Calu3 (cell line): ENCODE measurements at regions not wholly inside any gene's neighbourhood (a gene's known extent, or its start where the extent isn't known, plus 50 kb on each side); places are given as distances from the start of the nearest gene placed in this dataset.

Experiments used
- BruUV-seq: library from RNA; stranded (reverse); fragments of 400-500 nt; replicated peaks from 2 replicates; lab custom pipeline; 2021; lab: Mats Ljungman, UMichigan
- CTCF ChIA-PET: fragments of 300-600 bp; sonication (Branson Sonifier 250); formaldehyde crosslinking; loops from one replicate; lab custom pipeline; 2022; ENCODE audit warnings: antibody characterized with exemption; lab: Charles Lee
- DNase-seq: peaks from one replicate; pipeline ENCODE4 v3.0.0; 2022
- H3K27ac Mint-ChIP-seq: one replicate; pipeline ENCODE4 v1.8.0; 2022; ENCODE audit warnings: mixed read lengths; ENCODE audit not compliant: unreplicated experiment
- H3K27me3 Mint-ChIP-seq: one replicate; pipeline ENCODE4 v1.8.0; 2022; ENCODE audit warnings: mixed read lengths; ENCODE audit not compliant: unreplicated experiment
- H3K36me3 Mint-ChIP-seq: one replicate; pipeline ENCODE4 v1.8.0; 2022; ENCODE audit warnings: mild to moderate bottlenecking, moderate library complexity, mixed read lengths; ENCODE audit not compliant: insufficient read depth, unreplicated experiment
- H3K4me1 Mint-ChIP-seq: one replicate; pipeline ENCODE4 v1.8.0; 2022; ENCODE audit warnings: mild to moderate bottlenecking, low read depth, mixed read lengths; ENCODE audit not compliant: unreplicated experiment
- H3K4me3 Mint-ChIP-seq: one replicate; pipeline ENCODE4 v1.8.0; 2022; ENCODE audit warnings: mild to moderate bottlenecking, low read depth, moderate library complexity, mixed read lengths; ENCODE audit not compliant: unreplicated experiment
- H3K9me3 Mint-ChIP-seq: one replicate; pipeline ENCODE4 v1.8.0; 2022; ENCODE audit warnings: low read depth, mixed read lengths; ENCODE audit not compliant: unreplicated experiment
- intact Hi-C: fragments of 100-400 bp; cut with micrococcal nuclease; formaldehyde crosslinking; loops from one replicate; pipeline ENCODE4 v1.10.0; 2022; ENCODE audit not compliant: unreplicated experiment
- TF ChIP-seq, protein P1 (sequence below): fragments of 200-600 bp; IDR thresholded peaks from one replicate; pipeline ENCODE4 v1.8.0; 2022; ENCODE audit warnings: antibody characterized with exemption; ENCODE audit not compliant: unreplicated experiment

DNA sequence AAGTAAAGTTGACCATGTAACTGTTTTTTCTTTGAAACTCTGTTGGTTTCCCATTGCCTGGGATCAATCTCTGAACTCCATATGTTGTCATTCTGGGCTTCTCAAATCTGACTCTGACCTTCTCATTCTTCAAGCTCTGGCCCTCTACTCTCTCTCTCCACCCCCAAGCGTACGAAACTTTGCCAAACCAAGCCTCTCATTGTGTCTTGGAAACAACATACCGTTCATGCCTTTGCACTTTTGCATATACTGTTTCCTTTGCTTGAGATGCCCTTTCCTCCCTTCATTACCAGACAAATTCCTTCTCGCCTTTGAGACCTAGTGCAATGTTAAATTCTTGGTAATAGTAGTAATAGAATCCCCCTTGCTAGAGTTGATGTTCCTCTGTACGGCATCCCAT, 113.7 kb downstream of the OLFM4 start:
- no peak overlapping the region for H3K27ac Mint-ChIP-seq
- TF ChIP-seq, protein P1, sequence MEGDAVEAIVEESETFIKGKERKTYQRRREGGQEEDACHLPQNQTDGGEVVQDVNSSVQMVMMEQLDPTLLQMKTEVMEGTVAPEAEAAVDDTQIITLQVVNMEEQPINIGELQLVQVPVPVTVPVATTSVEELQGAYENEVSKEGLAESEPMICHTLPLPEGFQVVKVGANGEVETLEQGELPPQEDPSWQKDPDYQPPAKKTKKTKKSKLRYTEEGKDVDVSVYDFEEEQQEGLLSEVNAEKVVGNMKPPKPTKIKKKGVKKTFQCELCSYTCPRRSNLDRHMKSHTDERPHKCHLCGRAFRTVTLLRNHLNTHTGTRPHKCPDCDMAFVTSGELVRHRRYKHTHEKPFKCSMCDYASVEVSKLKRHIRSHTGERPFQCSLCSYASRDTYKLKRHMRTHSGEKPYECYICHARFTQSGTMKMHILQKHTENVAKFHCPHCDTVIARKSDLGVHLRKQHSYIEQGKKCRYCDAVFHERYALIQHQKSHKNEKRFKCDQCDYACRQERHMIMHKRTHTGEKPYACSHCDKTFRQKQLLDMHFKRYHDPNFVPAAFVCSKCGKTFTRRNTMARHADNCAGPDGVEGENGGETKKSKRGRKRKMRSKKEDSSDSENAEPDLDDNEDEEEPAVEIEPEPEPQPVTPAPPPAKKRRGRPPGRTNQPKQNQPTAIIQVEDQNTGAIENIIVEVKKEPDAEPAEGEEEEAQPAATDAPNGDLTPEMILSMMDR = no peak
- no peak overlapping the region for H3K4me3 Mint-ChIP-seq
- H3K27me3 Mint-ChIP-seq = no peaks in the 10 kb centered on the region
- no TSS peak for BruUV-seq
- DNase-seq = no peak
- peaks cover 5% of the 10 kb centered on the region for H3K9me3 Mint-ChIP-seq
- CTCF ChIA-PET = no interaction called here
- no peaks in the 10 kb centered on the region for H3K4me1 Mint-ChIP-seq
- no peaks in the 10 kb centered on the region for H3K36me3 Mint-ChIP-seq
- intact Hi-C loops = no loop called here

DNA sequence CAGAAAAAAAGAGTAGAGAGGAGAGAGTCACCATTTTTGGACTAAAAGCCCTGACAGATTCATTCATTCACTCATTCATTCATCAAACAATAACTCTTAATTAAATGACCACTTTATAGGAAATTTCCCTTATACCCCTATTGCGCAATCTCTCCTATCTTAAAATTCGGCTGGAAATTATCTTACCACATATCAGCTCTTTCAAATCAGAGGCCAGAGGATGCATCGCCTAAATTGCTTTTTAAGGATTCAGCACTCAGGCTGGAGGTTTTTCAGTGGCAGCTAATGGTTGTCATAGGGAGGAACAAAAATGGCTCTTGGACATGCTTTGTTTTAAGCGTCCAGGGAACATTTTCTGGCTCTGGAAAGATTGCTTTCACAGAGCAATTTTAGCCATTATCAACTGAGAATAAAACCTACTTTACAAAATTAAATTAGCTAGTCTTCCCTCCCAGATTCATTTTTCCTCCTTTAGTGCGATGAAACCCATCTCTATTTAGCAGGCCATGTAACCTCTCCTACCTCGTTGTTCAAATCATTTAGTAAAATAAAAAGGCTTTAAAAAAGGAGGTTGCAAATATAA, 115.2 kb downstream of the OLFM4 start:
- H3K27ac Mint-ChIP-seq = no peak overlapping the region
- CTCF ChIA-PET = no interaction called here

DNA sequence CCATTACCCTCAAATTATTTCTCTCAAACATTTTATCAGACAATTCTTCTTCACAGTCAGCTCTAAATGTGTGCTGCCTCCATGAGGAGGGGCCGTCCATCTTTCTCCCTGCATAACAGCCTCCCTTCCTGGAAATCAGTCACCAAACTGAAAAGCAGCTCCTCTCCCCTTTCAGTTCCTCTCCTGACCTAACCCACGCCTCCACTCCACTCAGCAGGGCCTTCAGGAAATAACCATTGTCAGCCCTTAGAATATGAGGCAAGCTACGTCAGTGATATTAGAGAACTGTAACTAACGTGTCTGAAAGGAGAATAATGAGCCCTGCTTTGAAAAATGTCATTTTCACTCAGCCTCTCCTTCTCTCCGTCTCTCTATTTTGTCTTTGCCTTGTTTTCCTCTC, 116.2 kb downstream of the OLFM4 start:
- CTCF ChIA-PET = interaction anchor here (0.7 kb wide), 1 partner anchor 63 kb away, joined by 4 read pairs; no protein-coding TSS in a partner anchor
- no peak overlapping the region for H3K4me3 Mint-ChIP-seq
- H3K4me1 Mint-ChIP-seq = no peaks in the 10 kb centered on the region
- H3K27me3 Mint-ChIP-seq = no peaks in the 10 kb centered on the region
- H3K36me3 Mint-ChIP-seq = no peaks in the 10 kb centered on the region
- H3K9me3 Mint-ChIP-seq = peaks cover 5% of the 10 kb centered on the region
- H3K27ac Mint-ChIP-seq = no peak overlapping the region
- no peak for DNase-seq
- TF ChIP-seq, protein P1 = no peak
- BruUV-seq = no TSS peak
- intact Hi-C loops = no loop called here

More for the DNA sequence above, 115.2 kb downstream of the OLFM4 start:
- no peak overlapping the region for H3K4me3 Mint-ChIP-seq
- peaks cover 5% of the 10 kb centered on the region for H3K9me3 Mint-ChIP-seq
- no peak for DNase-seq
- no peaks in the 10 kb centered on the region for H3K36me3 Mint-ChIP-seq
- H3K4me1 Mint-ChIP-seq = no peaks in the 10 kb centered on the region
- no peaks in the 10 kb centered on the region for H3K27me3 Mint-ChIP-seq
- no TSS peak for BruUV-seq
- TF ChIP-seq, protein P1 = no peak
- intact Hi-C loops = no loop called here

DNA sequence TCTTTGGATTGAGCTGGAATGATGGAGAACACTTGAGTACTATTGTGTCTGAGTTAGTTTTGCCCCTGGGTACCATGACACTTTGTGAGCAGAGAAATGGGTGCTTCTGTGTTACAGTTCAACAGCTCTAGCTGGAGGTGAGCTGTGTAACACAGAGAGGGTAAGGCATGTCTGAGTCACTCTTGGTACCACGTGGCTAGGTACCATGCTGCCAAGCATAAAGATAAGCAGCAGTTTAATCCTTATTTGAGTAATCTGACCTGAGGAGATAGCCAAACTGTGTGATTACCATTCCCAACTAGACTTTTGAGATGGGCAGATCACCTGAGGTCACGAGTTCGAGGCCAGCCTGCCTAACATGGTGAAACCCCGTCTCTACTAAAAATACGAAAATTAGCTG, 122.0 kb downstream of the OLFM4 start:
- TF ChIP-seq, protein P1 = no peak
- no peak overlapping the region for H3K27ac Mint-ChIP-seq
- DNase-seq = no peak
- intact Hi-C loops = loop anchor here (10.0 kb wide), 1 partner anchor 186 kb away; no protein-coding TSS in a partner anchor
- no peaks in the 10 kb centered on the region for H3K27me3 Mint-ChIP-seq
- no peaks in the 10 kb centered on the region for H3K9me3 Mint-ChIP-seq
- CTCF ChIA-PET = no interaction called here
- no peaks in the 10 kb centered on the region for H3K36me3 Mint-ChIP-seq
- H3K4me3 Mint-ChIP-seq = no peak overlapping the region
- BruUV-seq = no TSS peak
- no peaks in the 10 kb centered on the region for H3K4me1 Mint-ChIP-seq
